ENCODE measurements at regions not wholly inside any gene's neighbourhood (a gene's known extent, or its start where the extent isn't known, plus 50 kb on each side); places are given as distances from the start of the nearest gene placed in this dataset.

DNA sequence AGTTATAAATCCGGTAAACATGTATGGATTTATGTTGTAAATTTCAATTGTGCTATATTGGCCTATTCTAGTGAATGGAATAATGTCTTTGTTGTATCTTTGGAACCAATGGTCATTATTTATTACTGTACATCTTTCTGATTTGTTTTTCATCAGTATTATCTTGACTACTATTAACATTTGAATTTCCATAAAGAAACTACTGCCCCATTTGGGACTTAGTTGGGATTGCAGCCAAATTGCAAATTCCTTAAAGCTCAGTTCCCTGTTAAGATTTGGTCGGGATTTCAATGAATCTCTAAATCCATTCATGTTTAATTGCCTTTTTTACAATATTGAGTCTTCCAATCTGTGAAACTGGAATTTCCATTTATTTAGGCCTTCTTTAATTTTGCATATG, 822.4 kb upstream of the CADM2 start:
- TF ChIP-seq MYC (IDR thresholded peaks at IDR 0.05; ENCODE audit: low read depth, low read length), result no peak
- TF ChIP-seq, protein P1, sequence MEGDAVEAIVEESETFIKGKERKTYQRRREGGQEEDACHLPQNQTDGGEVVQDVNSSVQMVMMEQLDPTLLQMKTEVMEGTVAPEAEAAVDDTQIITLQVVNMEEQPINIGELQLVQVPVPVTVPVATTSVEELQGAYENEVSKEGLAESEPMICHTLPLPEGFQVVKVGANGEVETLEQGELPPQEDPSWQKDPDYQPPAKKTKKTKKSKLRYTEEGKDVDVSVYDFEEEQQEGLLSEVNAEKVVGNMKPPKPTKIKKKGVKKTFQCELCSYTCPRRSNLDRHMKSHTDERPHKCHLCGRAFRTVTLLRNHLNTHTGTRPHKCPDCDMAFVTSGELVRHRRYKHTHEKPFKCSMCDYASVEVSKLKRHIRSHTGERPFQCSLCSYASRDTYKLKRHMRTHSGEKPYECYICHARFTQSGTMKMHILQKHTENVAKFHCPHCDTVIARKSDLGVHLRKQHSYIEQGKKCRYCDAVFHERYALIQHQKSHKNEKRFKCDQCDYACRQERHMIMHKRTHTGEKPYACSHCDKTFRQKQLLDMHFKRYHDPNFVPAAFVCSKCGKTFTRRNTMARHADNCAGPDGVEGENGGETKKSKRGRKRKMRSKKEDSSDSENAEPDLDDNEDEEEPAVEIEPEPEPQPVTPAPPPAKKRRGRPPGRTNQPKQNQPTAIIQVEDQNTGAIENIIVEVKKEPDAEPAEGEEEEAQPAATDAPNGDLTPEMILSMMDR (IDR thresholded peaks at IDR 0.05; ENCODE audit: low read depth, low read length), result no peak

All from NB4 (cell line).